GM12892 (cell line): ENCODE measurements at regions not wholly inside any gene's neighbourhood (a gene's known extent, or its start where the extent isn't known, plus 50 kb on each side); places are given as distances from the start of the nearest gene placed in this dataset.

Experiments
- POLR2A ChIP-seq: IDR thresholded peaks from 2 replicates; pipeline ENCODE4 v1.6.1; 2011; ENCODE audit warnings: low read depth, low read length, control low read depth
- POLR2AphosphoS5 ChIP-seq: IDR thresholded peaks from 2 replicates; pipeline ENCODE4 v1.6.1; 2011; ENCODE audit warnings: low read depth, low read length, control low read depth

GRCh38 chr2:118186858-118187254 lies 98.6 kb downstream of the INSIG2 start:
- no peak for TF ChIP-seq POLR2A
- TF ChIP-seq POLR2AphosphoS5, result no peak
